HG03064 (cell line): ENCODE measurements at regions not wholly inside any gene's neighbourhood (a gene's known extent, or its start where the extent isn't known, plus 50 kb on each side); places are given as distances from the start of the nearest gene placed in this dataset.
"Not testable (repeated sequence)": the region's sequence is repeated elsewhere in the genome, so short reads cannot be mapped to it uniquely, and the experiment has no call there.

Experiments
- ATAC-seq: cut with Tn5 transposase; IDR thresholded peaks from one replicate; pipeline ENCODE4 v1.9.1; 2021; ENCODE audit warnings: low read depth; ENCODE audit not compliant: unreplicated experiment

- ATAC-seq: no peak
Measured at GRCh38 chr12:85626001-85626783, 210.0 kb downstream of the RASSF9 start.

GRCh38 chr12:85626784-85627171, 209.4 kb downstream of the RASSF9 start:
- ATAC-seq: no peak

- no peak for ATAC-seq
Measured at GRCh38 chr12:85627584-85627983, 208.6 kb downstream of the RASSF9 start.

GRCh38 chr12:85628562-85628961, 207.6 kb downstream of the RASSF9 start:
- ATAC-seq: not testable (repeated sequence)

GRCh38 chr12:85630851-85631250, 205.4 kb downstream of the RASSF9 start:
- ATAC-seq: no peak

GRCh38 chr12:85632390-85632789, 203.8 kb downstream of the RASSF9 start:
- no peak for ATAC-seq

- ATAC-seq: no peak
Measured at GRCh38 chr12:85633491-85633890, 202.7 kb downstream of the RASSF9 start.

GRCh38 chr12:85639834-85640233, 196.4 kb downstream of the RASSF9 start:
- ATAC-seq: no peak

GRCh38 chr12:85641796-85642195, 194.4 kb downstream of the RASSF9 start:
- ATAC-seq: no peak

- no peak for ATAC-seq
Measured at GRCh38 chr12:85642288-85642687, 193.9 kb downstream of the RASSF9 start.

GRCh38 chr12:85642808-85643207, 193.4 kb downstream of the RASSF9 start:
- ATAC-seq: no peak

- ATAC-seq: no peak
Measured at GRCh38 chr12:85644508-85644907, 191.7 kb downstream of the RASSF9 start.

- ATAC-seq: no peak
Measured at GRCh38 chr12:85653731-85654455, 182.3 kb downstream of the RASSF9 start.

- ATAC-seq: no peak
Measured at GRCh38 chr12:85654456-85654840, 181.8 kb downstream of the RASSF9 start.

GRCh38 chr12:85656561-85656960, 179.6 kb downstream of the RASSF9 start:
- ATAC-seq: no peak

- no peak for ATAC-seq
Measured at GRCh38 chr12:85657251-85657650, 179.0 kb downstream of the RASSF9 start.

- ATAC-seq: no peak
Measured at GRCh38 chr12:85657836-85658630, 178.2 kb downstream of the RASSF9 start.

- no peak for ATAC-seq
Measured at GRCh38 chr12:85659754-85660530, 176.3 kb downstream of the RASSF9 start.

GRCh38 chr12:85661461-85662206, 174.6 kb downstream of the RASSF9 start:
- ATAC-seq: no peak

- no peak for ATAC-seq
Measured at GRCh38 chr12:85662207-85662602, 174.0 kb downstream of the RASSF9 start.
